SK-N-SH (cell line): ENCODE measurements at regions not wholly inside any gene's neighbourhood (a gene's known extent, or its start where the extent isn't known, plus 50 kb on each side); places are given as distances from the start of the nearest gene placed in this dataset.
A peak's percentile ranks its signal among the peaks of the same experiment; 100 is the strongest.

ENCODE experiments used
- CTCF ChIA-PET: fragments of 300-600, 350-600 bp; formaldehyde crosslinking; extraction: SDS; loops from one replicate; lab custom pipeline; 2021; lab: Yijun Ruan, JAX
- POLR2A ChIA-PET: fragments of 350-600 bp; sonication (Branson Sonifier 250); formaldehyde crosslinking; extraction: SDS; loops from one replicate; lab custom pipeline; 2020; ENCODE audit warnings: antibody characterized with exemption, inconsistent platforms; lab: Yijun Ruan, JAX
- DNase-seq: peaks from one replicate; pipeline ENCODE4 v3.0.0; 2012
- H2AFZ ChIP-seq: fragments of 200-600 bp; sonication (generic); 2 replicates; pipeline ENCODE4 v1.8.1; 2016; ENCODE audit warnings: antibody characterized with exemption, mild to moderate bottlenecking, low read depth
- H3F3A ChIP-seq: fragments of 200-600 bp; sonication (generic); replicated peaks from 2 replicates; pipeline ENCODE3; 2016; ENCODE audit warnings: antibody characterized with exemption, mild to moderate bottlenecking; ENCODE audit not compliant: insufficient read depth
- H3K27ac ChIP-seq, 2 experiments: fragments of 200-500 bp in 1 of 2; fragments of 200-600 bp in 1 of 2; sonication (Bioruptor generic) in 1 of 2; sonication (generic), shearing (Covaris generic) in 1 of 2; 2 replicates each; pipeline versions ENCODE4 v1.5.1 to v1.6.1; 2014 to 2016; ENCODE audit warnings: low read depth in 2 of 2, inconsistent platforms in 1 of 2, low read length in 1 of 2, mild to moderate bottlenecking in 1 of 2, mixed read lengths in 1 of 2
- H3K27me3 ChIP-seq: fragments of 200-600 bp; sonication (generic), shearing (Covaris generic); 2 replicates; pipeline ENCODE4 v1.6.1; 2016; ENCODE audit warnings: mixed run types; ENCODE audit not compliant: insufficient read depth
- H3K36me3 ChIP-seq, 2 experiments: fragments of 200-500 bp in 1 of 2; fragments of 200-600 bp in 1 of 2; sonication (Bioruptor generic) in 1 of 2; sonication (generic) in 1 of 2; replicated peaks in 1 of 2; 2 replicates each; pipeline versions ENCODE3 to v1.5.1; 2014 to 2016; ENCODE audit warnings: low read length in 1 of 2, mild to moderate bottlenecking in 1 of 2; ENCODE audit not compliant: insufficient read depth in 2 of 2, control insufficient read depth in 1 of 2
- H3K4me1 ChIP-seq, 2 experiments: fragments of 200-500 bp in 1 of 2; fragments of 200-600 bp in 1 of 2; sonication (Bioruptor generic) in 1 of 2; sonication (generic), shearing (Covaris generic) in 1 of 2; 2 replicates each; pipeline versions ENCODE4 v1.5.1 to v1.6.1; 2014 to 2016; ENCODE audit warnings: low read depth in 1 of 2, low read length in 1 of 2, mixed run types in 1 of 2; ENCODE audit not compliant: insufficient read depth in 2 of 2, control insufficient read depth in 1 of 2
- H3K4me2 ChIP-seq: fragments of 200-600 bp; sonication (generic), shearing (Covaris generic); 2 replicates; pipeline ENCODE4 v1.6.1; 2017; ENCODE audit warnings: mixed run types
- H3K4me3 ChIP-seq, 2 experiments: fragments of 200-500 bp in 1 of 2; fragments of 200-600 bp in 1 of 2; sonication (Bioruptor generic) in 1 of 2; sonication (generic), shearing (Covaris generic) in 1 of 2; 2 replicates each; pipeline versions ENCODE4 v1.5.1 to v1.8.1; 2014 to 2016; ENCODE audit warnings: low read depth in 2 of 2, inconsistent platforms in 1 of 2, low read length in 1 of 2, mild to moderate bottlenecking in 1 of 2, mixed read lengths in 1 of 2, moderate library complexity in 1 of 2
- H3K79me2 ChIP-seq: fragments of 200-600 bp; sonication (generic); 2 replicates; pipeline ENCODE4 v1.8.1; 2017; ENCODE audit warnings: mild to moderate bottlenecking; ENCODE audit not compliant: insufficient read depth
- H3K9ac ChIP-seq: fragments of 200-600 bp; sonication (generic); 2 replicates; pipeline ENCODE4 v1.6.1; 2017; ENCODE audit warnings: mixed run types
- H3K9me2 ChIP-seq: fragments of 200-600 bp; sonication (generic); 2 replicates; pipeline ENCODE4 v1.6.1; 2017; ENCODE audit warnings: mixed run types
- H3K9me3 ChIP-seq: fragments of 200-600 bp; sonication (generic); 2 replicates; pipeline ENCODE4 v1.6.1; 2017; ENCODE audit warnings: mixed run types, mild to moderate bottlenecking, moderate library complexity
- H4K20me1 ChIP-seq: fragments of 200-600 bp; sonication (generic); 2 replicates; pipeline ENCODE4 v1.6.1; 2017; ENCODE audit warnings: mild to moderate bottlenecking, mixed run types; ENCODE audit not compliant: insufficient read depth
- CHD2 ChIP-seq: fragments of 150-350 bp; IDR thresholded peaks from 2 replicates; pipeline ENCODE4 v1.6.1; 2018; ENCODE audit warnings: low read length; ENCODE audit not compliant: partially characterized antibody
- EP300 ChIP-seq, 2 experiments: IDR thresholded peaks; 2 replicates each; pipeline versions ENCODE4 v1.4.0 to v1.6.1; 2012; ENCODE audit warnings: borderline replicate concordance in 1 of 2, low read depth in 1 of 2, low read length in 1 of 2
- EZH2phosphoT487 ChIP-seq: fragments of 200-600 bp; sonication (generic); IDR thresholded peaks from 2 replicates; pipeline ENCODE4 v1.6.1; 2017; ENCODE audit warnings: low read depth, mixed run types, mild to moderate bottlenecking, antibody characterized with exemption, moderate library complexity, borderline replicate concordance
- FOXJ3 ChIP-seq: sonication (generic); formaldehyde crosslinking; IDR thresholded peaks from 2 replicates; pipeline ENCODE4 v1.5.1; 2020; ENCODE audit warnings: mild to moderate bottlenecking, missing genetic modification reagents
- FOXM1 ChIP-seq: IDR thresholded peaks from 2 replicates; pipeline ENCODE4 v1.4.0; 2012; ENCODE audit warnings: low read depth, mild to moderate bottlenecking
- GABPA ChIP-seq: IDR thresholded peaks from 2 replicates; pipeline ENCODE4 v1.4.0; 2012; ENCODE audit warnings: low read depth, mild to moderate bottlenecking
- GATA2 ChIP-seq: sonication (generic); formaldehyde crosslinking; IDR thresholded peaks from 2 replicates; pipeline ENCODE4 v1.5.0; 2020; ENCODE audit warnings: mild to moderate bottlenecking, missing genetic modification reagents
- JUND ChIP-seq: IDR thresholded peaks from 2 replicates; pipeline ENCODE4 v1.4.0; 2012
- MEF2A ChIP-seq: IDR thresholded peaks from 2 replicates; pipeline ENCODE4 v1.4.0; 2012; ENCODE audit warnings: low read depth, borderline replicate concordance
- MXI1 ChIP-seq: IDR thresholded peaks from 2 replicates; pipeline ENCODE4 v1.6.1; 2012; ENCODE audit warnings: mild to moderate bottlenecking, low read depth, low read length, improper control_type of control experiment
- NFIC ChIP-seq: IDR thresholded peaks from 2 replicates; pipeline ENCODE4 v1.4.0; 2012; ENCODE audit warnings: borderline replicate concordance
- NRF1 ChIP-seq: IDR thresholded peaks from 2 replicates; pipeline ENCODE4 v1.6.1; 2012; ENCODE audit warnings: low read depth, mild to moderate bottlenecking, low read length
- POLR2AphosphoS5 ChIP-seq: IDR thresholded peaks from 2 replicates; pipeline ENCODE4 v1.6.1; 2012; ENCODE audit warnings: low read depth, low read length
- RAD21 ChIP-seq: IDR thresholded peaks from 2 replicates; pipeline ENCODE4 v1.6.1; 2012; ENCODE audit warnings: mild to moderate bottlenecking, low read length
- RCOR1 ChIP-seq: fragments of 150-350 bp; IDR thresholded peaks from 2 replicates; pipeline ENCODE4 v1.6.1; 2017; ENCODE audit warnings: antibody characterized with exemption, low read length
- RFX5 ChIP-seq: IDR thresholded peaks from 2 replicates; pipeline ENCODE4 v1.6.1; 2012; ENCODE audit warnings: mild to moderate bottlenecking, improper control_type of control experiment, low read length
- RXRA ChIP-seq: IDR thresholded peaks from 2 replicates; pipeline ENCODE4 v1.4.0; 2012; ENCODE audit warnings: low read depth, mild to moderate bottlenecking, borderline replicate concordance
- SMC3 ChIP-seq: IDR thresholded peaks from 2 replicates; pipeline ENCODE4 v1.6.1; 2012; ENCODE audit warnings: low read depth, low read length, improper control_type of control experiment
- TCF12 ChIP-seq: IDR thresholded peaks from 2 replicates; pipeline ENCODE4 v1.4.0; 2012
- TEAD4 ChIP-seq: IDR thresholded peaks from 2 replicates; pipeline ENCODE4 v1.4.0; 2012; ENCODE audit warnings: mild to moderate bottlenecking, borderline replicate concordance; ENCODE audit not compliant: insufficient read depth
- YY1 ChIP-seq: IDR thresholded peaks from 2 replicates; pipeline ENCODE4 v1.4.0; 2012; ENCODE audit warnings: low read depth, mild to moderate bottlenecking
- WGBS: methylation state at CpG from one replicate; pipeline ENCODE4 v1.1.6; 2017; ENCODE audit warnings: low lambda C conversion rate; 5-methylcytosine and 5-hydroxymethylcytosine counted together
- TF ChIP-seq, protein P1 (sequence below): fragments of 150-350 bp; IDR thresholded peaks from 2 replicates; pipeline ENCODE4 v1.6.1; 2017; ENCODE audit warnings: antibody characterized with exemption, low read length, low read depth, borderline replicate concordance
- TF ChIP-seq, protein P2 (sequence below): fragments of 150-350 bp; IDR thresholded peaks from 2 replicates; pipeline ENCODE4 v1.6.1; 2016; ENCODE audit warnings: mild to moderate bottlenecking, low read depth, low read length
- TF ChIP-seq, protein P3 (sequence below): IDR thresholded peaks from 2 replicates; pipeline ENCODE4 v1.4.0; 2012; ENCODE audit warnings: low read depth, borderline replicate concordance
- TF ChIP-seq, protein P4 (sequence below): IDR thresholded peaks from 2 replicates; pipeline ENCODE4 v1.4.0; 2012; ENCODE audit warnings: low read depth
- TF ChIP-seq, protein P5 (sequence below): IDR thresholded peaks from 2 replicates; pipeline ENCODE4 v1.4.0; 2012; ENCODE audit warnings: low read depth, borderline replicate concordance
- TF ChIP-seq, protein P6 (sequence below): fragments of 200-600 bp; sonication (generic); IDR thresholded peaks from 2 replicates; pipeline ENCODE4 v1.6.1; 2017; ENCODE audit warnings: antibody characterized with exemption, mild to moderate bottlenecking, moderate library complexity

DNA sequence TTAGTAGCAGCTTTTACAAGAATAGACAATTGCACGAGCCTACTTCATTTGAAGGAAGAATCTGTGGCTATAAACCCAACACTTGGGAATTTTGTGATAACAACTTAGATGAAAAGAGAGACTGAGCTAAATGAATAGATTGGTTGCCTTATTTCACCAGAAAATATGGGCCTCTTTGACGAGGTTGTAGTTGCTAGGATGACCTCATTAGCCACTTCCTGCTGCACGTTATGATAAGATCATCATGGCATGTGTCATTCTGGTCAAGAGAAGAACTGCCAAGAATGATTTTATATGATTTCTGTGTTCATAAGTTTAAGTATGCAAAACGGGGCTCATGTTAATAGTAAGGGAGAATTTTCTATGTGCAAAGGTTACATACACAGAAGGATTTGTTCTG lies 321.9 kb upstream of the GIMD1 start:
- peak overlapping the region in 1 of 2 experiments; percentile 57; a peak in 3 of 4 replicates for H3K27ac ChIP-seq
- H3K4me1 ChIP-seq, result no peaks in the 10 kb centered on the region
- POLR2A ChIA-PET, result no interaction called here
- no peaks in the 10 kb centered on the region for H3K79me2 ChIP-seq
- H3K9me2 ChIP-seq, result no peaks in the 10 kb centered on the region
- 10% methylated on average over 4 of the region's 4 CpGs for WGBS
- no peaks in the 10 kb centered on the region for H4K20me1 ChIP-seq
- H2AFZ ChIP-seq, result no peak overlapping the region
- no peaks in the 10 kb centered on the region for H3K27me3 ChIP-seq
- CTCF ChIA-PET, result interaction anchor here (1.3 to 2.0 kb wide), 2 partner anchors 13 to 343 kb away, joined by 3 to 4 read pairs; no protein-coding TSS in a partner anchor
- H3K4me2 ChIP-seq, result 0 out of 2 replicates have a peak overlapping the region, but pooled peaks have one; percentile 22
- no peaks in the 10 kb centered on the region for H3K9me3 ChIP-seq
- DNase-seq, result no peak
- H3K36me3 ChIP-seq, result no peaks in the 10 kb centered on the region
- no peak overlapping the region for H3K4me3 ChIP-seq
- no peak overlapping the region for H3K9ac ChIP-seq
- H3F3A ChIP-seq, result peaks cover 11% of the 10 kb centered on the region
- TF ChIP-seq, protein P1, sequence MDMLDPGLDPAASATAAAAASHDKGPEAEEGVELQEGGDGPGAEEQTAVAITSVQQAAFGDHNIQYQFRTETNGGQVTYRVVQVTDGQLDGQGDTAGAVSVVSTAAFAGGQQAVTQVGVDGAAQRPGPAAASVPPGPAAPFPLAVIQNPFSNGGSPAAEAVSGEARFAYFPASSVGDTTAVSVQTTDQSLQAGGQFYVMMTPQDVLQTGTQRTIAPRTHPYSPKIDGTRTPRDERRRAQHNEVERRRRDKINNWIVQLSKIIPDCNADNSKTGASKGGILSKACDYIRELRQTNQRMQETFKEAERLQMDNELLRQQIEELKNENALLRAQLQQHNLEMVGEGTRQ, result no peak
- peak in 1 of 2 experiments; percentile 81; a peak in 1 of 4 replicates for TF ChIP-seq EP300 (IDR thresholded peaks at IDR 0.05; ENCODE audit: borderline replicate concordance in 1 of 2, low read depth in 1 of 2, low read length in 1 of 2)
- TF ChIP-seq MEF2A, result no peak
- no peak for TF ChIP-seq SMC3
- TF ChIP-seq, protein P2, sequence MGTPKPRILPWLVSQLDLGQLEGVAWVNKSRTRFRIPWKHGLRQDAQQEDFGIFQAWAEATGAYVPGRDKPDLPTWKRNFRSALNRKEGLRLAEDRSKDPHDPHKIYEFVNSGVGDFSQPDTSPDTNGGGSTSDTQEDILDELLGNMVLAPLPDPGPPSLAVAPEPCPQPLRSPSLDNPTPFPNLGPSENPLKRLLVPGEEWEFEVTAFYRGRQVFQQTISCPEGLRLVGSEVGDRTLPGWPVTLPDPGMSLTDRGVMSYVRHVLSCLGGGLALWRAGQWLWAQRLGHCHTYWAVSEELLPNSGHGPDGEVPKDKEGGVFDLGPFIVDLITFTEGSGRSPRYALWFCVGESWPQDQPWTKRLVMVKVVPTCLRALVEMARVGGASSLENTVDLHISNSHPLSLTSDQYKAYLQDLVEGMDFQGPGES, result no peak
- TF ChIP-seq RAD21, result no peak
- no peak for TF ChIP-seq MXI1
- TF ChIP-seq NRF1, result no peak
- no peak for TF ChIP-seq RFX5
- TF ChIP-seq TEAD4, result 0 out of 2 replicates have a peak, but pooled peaks have one; percentile 38
- peak; percentile 41; the same call in 1 of the 2 replicates for TF ChIP-seq RXRA
- TF ChIP-seq TCF12, result peak; percentile 71
- TF ChIP-seq FOXJ3 (CRISPR knock-in tag), result no peak
- TF ChIP-seq, protein P3, sequence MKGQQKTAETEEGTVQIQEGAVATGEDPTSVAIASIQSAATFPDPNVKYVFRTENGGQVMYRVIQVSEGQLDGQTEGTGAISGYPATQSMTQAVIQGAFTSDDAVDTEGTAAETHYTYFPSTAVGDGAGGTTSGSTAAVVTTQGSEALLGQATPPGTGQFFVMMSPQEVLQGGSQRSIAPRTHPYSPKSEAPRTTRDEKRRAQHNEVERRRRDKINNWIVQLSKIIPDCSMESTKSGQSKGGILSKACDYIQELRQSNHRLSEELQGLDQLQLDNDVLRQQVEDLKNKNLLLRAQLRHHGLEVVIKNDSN, result no peak
- no peak for TF ChIP-seq CHD2
- TF ChIP-seq YY1, result no peak
- no peak for TF ChIP-seq EZH2phosphoT487
- TF ChIP-seq, protein P4, sequence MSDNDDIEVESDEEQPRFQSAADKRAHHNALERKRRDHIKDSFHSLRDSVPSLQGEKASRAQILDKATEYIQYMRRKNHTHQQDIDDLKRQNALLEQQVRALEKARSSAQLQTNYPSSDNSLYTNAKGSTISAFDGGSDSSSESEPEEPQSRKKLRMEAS, result no peak; the same call in 1 of the 2 replicates
- TF ChIP-seq, protein P5, sequence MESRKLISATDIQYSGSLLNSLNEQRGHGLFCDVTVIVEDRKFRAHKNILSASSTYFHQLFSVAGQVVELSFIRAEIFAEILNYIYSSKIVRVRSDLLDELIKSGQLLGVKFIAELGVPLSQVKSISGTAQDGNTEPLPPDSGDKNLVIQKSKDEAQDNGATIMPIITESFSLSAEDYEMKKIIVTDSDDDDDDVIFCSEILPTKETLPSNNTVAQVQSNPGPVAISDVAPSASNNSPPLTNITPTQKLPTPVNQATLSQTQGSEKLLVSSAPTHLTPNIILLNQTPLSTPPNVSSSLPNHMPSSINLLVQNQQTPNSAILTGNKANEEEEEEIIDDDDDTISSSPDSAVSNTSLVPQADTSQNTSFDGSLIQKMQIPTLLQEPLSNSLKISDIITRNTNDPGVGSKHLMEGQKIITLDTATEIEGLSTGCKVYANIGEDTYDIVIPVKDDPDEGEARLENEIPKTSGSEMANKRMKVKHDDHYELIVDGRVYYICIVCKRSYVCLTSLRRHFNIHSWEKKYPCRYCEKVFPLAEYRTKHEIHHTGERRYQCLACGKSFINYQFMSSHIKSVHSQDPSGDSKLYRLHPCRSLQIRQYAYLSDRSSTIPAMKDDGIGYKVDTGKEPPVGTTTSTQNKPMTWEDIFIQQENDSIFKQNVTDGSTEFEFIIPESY, result no peak
- TF ChIP-seq JUND, result peak; percentile 75
- no peak for TF ChIP-seq FOXM1
- no peak for TF ChIP-seq GABPA
- TF ChIP-seq POLR2AphosphoS5, result no peak; the same call in 1 of the 2 replicates
- TF ChIP-seq NFIC, result peak; percentile 61; the same call in 1 of the 2 replicates
- no peak for TF ChIP-seq GATA2 (CRISPR knock-in tag)
- no peak for TF ChIP-seq RCOR1
- TF ChIP-seq, protein P6, sequence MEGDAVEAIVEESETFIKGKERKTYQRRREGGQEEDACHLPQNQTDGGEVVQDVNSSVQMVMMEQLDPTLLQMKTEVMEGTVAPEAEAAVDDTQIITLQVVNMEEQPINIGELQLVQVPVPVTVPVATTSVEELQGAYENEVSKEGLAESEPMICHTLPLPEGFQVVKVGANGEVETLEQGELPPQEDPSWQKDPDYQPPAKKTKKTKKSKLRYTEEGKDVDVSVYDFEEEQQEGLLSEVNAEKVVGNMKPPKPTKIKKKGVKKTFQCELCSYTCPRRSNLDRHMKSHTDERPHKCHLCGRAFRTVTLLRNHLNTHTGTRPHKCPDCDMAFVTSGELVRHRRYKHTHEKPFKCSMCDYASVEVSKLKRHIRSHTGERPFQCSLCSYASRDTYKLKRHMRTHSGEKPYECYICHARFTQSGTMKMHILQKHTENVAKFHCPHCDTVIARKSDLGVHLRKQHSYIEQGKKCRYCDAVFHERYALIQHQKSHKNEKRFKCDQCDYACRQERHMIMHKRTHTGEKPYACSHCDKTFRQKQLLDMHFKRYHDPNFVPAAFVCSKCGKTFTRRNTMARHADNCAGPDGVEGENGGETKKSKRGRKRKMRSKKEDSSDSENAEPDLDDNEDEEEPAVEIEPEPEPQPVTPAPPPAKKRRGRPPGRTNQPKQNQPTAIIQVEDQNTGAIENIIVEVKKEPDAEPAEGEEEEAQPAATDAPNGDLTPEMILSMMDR, result no peak
